Tibial nerve (tissue), 4 donors: ENCODE measurements at regions not wholly inside any gene's neighbourhood (a gene's known extent, or its start where the extent isn't known, plus 50 kb on each side); places are given as distances from the start of the nearest gene placed in this dataset.

Experiments
- DNase-seq, 2 donors: peaks; one replicate each; pipeline ENCODE4 v3.0.0-alpha.2; 2019; ENCODE audit warnings: low spot score in 2 of 2
- H3K27ac ChIP-seq, 4 donors: fragments of 200-600 bp; sonication (generic) in 3 of 4; one replicate each; pipeline ENCODE4 v1.5.1; 2017 to 2019; ENCODE audit warnings: mild to moderate bottlenecking in 1 of 4
- H3K27me3 ChIP-seq, 2 donors: fragments of 200-600 bp; sonication (generic) in 1 of 2; one replicate each; pipeline versions ENCODE4 v1.5.1 to v1.6.0; 2017 to 2019
- H3K36me3 ChIP-seq, 3 donors: fragments of 200-600 bp; sonication (generic); one replicate each; pipeline ENCODE4 v1.5.1; 2018 to 2019
- H3K4me1 ChIP-seq, 4 donors: fragments of 200-600 bp; sonication (generic) in 3 of 4; one replicate each; pipeline ENCODE4 v1.5.1; 2017 to 2019
- H3K4me3 ChIP-seq, 4 donors: fragments of 200-600 bp; sonication (generic) in 3 of 4; one replicate each; pipeline ENCODE4 v1.5.1; 2017 to 2019; ENCODE audit warnings: mild to moderate bottlenecking in 1 of 4, moderate library complexity in 1 of 4
- H3K9me3 ChIP-seq, 4 donors: fragments of 200-600 bp; sonication (generic) in 3 of 4; one replicate each; pipeline ENCODE4 v1.5.1; 2017 to 2019
- CTCF ChIP-seq, 5 experiments: fragments of 200-600 bp in 3 of 5; fragments of 450-650 bp in 2 of 5; sonication (generic) in 3 of 5; IDR thresholded peaks; one replicate each; pipeline ENCODE4 v1.5.1; 2016 to 2019; ENCODE audit warnings: antibody characterized with exemption in 5 of 5, mild to moderate bottlenecking in 3 of 5, moderate library complexity in 2 of 5
- EP300 ChIP-seq, 2 donors: sonication (generic); formaldehyde crosslinking; IDR thresholded peaks; one replicate each; pipeline ENCODE4 v1.6.1; 2017; ENCODE audit warnings: antibody characterized with exemption in 2 of 2, mild to moderate bottlenecking in 1 of 2
- POLR2A ChIP-seq, 2 donors: fragments of 450-650 bp; IDR thresholded peaks; one replicate each; pipeline ENCODE4 v1.6.1; 2017; ENCODE audit warnings: antibody characterized with exemption in 2 of 2, mild to moderate bottlenecking in 2 of 2, moderate library complexity in 2 of 2
- WGBS, 2 donors: methylation state at CpG; one replicate each; pipeline ENCODE4 v1.1.5; 2018; 5-methylcytosine and 5-hydroxymethylcytosine counted together

GRCh38 chr6:12494161-12494560 is 204.0 kb downstream of the EDN1 start:
- H3K4me3 ChIP-seq: no peak overlapping the region
- H3K27me3 ChIP-seq: no peaks in the 10 kb centered on the region
- H3K27ac ChIP-seq: no peak overlapping the region
- TF ChIP-seq EP300 (IDR thresholded peaks at IDR 0.05) (no peak), CTCF (IDR thresholded peaks at IDR 0.05) (no peak), POLR2A (IDR thresholded peaks at IDR 0.05) (no peak)
- H3K36me3 ChIP-seq: no peaks in the 10 kb centered on the region
- DNase-seq: no peak
- WGBS, 2 donors: 96 to 99% methylated on average over 7 of the region's 7 CpGs
- peaks cover 0 to 7% (median 2%) of the 10 kb centered on the region in 4 donors for H3K4me1 ChIP-seq
- peaks cover 0 to 13% (median 0%) of the 10 kb centered on the region in 4 donors for H3K9me3 ChIP-seq

DNA sequence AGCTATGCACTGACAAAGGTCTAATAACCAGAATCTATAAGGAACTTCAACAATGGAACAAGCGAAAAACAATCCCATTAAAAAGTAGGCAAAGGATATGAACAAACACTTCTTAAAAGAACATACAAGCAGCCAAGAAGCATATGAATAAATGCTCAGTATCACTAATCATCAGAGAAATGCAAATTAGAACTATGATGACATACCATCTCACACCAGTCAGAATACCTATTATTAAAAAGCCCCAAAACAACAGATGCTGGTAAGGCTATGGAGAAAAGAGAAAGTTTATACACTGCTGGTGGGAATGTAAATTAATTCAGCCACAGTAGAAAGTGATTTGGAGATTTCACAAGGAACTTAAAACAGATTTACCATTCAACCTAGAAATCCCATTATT is 211.8 kb downstream of the EDN1 start:
- Histone ChIP-seq H3K4me1 (no peaks in the 10 kb centered on the region), H3K4me3 (no peak overlapping the region), H3K9me3 (peaks cover 0 to 5% (median 0%) of the 10 kb centered on the region in 4 donors), H3K27ac (no peak overlapping the region), H3K36me3 (no peaks in the 10 kb centered on the region), H3K27me3 (no peaks in the 10 kb centered on the region)
- WGBS, 2 donors: 89 to 94% methylated on average over 1 of the region's 1 CpG
- TF ChIP-seq EP300 (IDR thresholded peaks at IDR 0.05) (no peak), CTCF (IDR thresholded peaks at IDR 0.05) (no peak)
- DNase-seq: no peak

- 94 to 95% methylated on average over 2 of the region's 2 CpGs for WGBS, 2 donors
- Histone ChIP-seq H3K27me3 (no peaks in the 10 kb centered on the region), H3K9me3 (no peaks in the 10 kb centered on the region), H3K36me3 (no peaks in the 10 kb centered on the region), H3K4me3 (no peak overlapping the region), H3K4me1 (no peaks in the 10 kb centered on the region), H3K27ac (no peak overlapping the region)
- no peak for TF ChIP-seq POLR2A (IDR thresholded peaks at IDR 0.05)
- peak in 1 of 5 experiments; percentile 15 for TF ChIP-seq CTCF (IDR thresholded peaks at IDR 0.05)
- TF ChIP-seq EP300 (IDR thresholded peaks at IDR 0.05): no peak
- DNase-seq: no peak
These were observed 212.1 kb upstream of the PHACTR1 start for GRCh38 chr6:12504325-12504966.

DNA sequence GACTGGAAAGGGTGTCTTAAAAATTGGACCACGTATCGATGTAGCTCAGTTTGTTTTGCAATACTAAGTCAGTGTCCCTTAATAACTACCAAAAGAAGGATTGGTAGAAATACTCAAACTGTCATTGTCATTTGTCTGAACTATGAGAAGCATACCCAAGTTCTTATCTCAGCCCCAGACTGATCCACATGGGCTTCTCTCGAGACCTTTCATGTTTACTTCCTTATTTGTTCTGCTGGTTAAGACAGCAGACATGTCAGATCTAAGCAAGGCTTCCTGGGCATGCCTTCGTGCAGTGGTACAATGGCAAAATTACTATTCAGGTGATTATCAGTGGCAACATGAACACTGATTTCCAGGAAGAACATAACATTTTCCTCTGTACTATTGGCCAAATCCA is 211.1 kb upstream of the PHACTR1 start:
- H3K27ac ChIP-seq: no peak overlapping the region
- no peaks in the 10 kb centered on the region for H3K27me3 ChIP-seq
- TF ChIP-seq CTCF (IDR thresholded peaks at IDR 0.05) (no peak), EP300 (IDR thresholded peaks at IDR 0.05) (no peak), POLR2A (IDR thresholded peaks at IDR 0.05) (no peak)
- 71 to 78% methylated on average over 4 of the region's 4 CpGs for WGBS, 2 donors
- no peaks in the 10 kb centered on the region for H3K4me1 ChIP-seq
- H3K36me3 ChIP-seq: no peaks in the 10 kb centered on the region
- DNase-seq: no peak
- no peak overlapping the region for H3K4me3 ChIP-seq
- no peaks in the 10 kb centered on the region for H3K9me3 ChIP-seq

DNA sequence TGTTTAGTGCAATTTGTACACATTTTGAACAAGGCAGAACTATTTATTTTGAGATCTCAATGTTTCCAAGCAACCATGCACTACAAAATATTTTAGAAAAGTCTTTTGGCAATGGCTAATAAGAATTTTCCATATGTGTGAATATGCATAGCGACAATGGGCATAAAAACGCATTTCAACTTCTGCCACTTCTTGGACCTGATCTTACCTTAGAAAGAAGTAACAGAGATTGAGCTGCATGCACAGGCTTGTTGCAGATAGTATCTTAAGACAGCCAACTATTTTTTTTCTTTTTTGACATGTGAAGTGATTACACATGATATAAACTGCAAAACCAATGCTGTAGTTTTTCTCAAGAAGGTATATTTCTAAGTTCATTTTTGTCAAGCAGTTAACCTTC is 210.4 kb upstream of the PHACTR1 start:
- TF ChIP-seq EP300 (IDR thresholded peaks at IDR 0.05) (no peak), POLR2A (IDR thresholded peaks at IDR 0.05) (no peak), CTCF (IDR thresholded peaks at IDR 0.05) (no peak)
- no peaks in the 10 kb centered on the region for H3K4me1 ChIP-seq
- 82 to 95% methylated on average over 2 of the region's 2 CpGs for WGBS, 2 donors
- no peaks in the 10 kb centered on the region for H3K36me3 ChIP-seq
- H3K9me3 ChIP-seq: no peaks in the 10 kb centered on the region
- no peaks in the 10 kb centered on the region for H3K27me3 ChIP-seq
- no peak overlapping the region for H3K4me3 ChIP-seq
- no peak for DNase-seq
- H3K27ac ChIP-seq: no peak overlapping the region
